ENCODE measurements at regions not wholly inside any gene's neighbourhood (a gene's known extent, or its start where the extent isn't known, plus 50 kb on each side); places are given as distances from the start of the nearest gene placed in this dataset.
"Not testable (repeated sequence)": the region's sequence is repeated elsewhere in the genome, so short reads cannot be mapped to it uniquely, and the experiment has no call there.

- DNase-seq (ENCODE audit: low read depth): no peak
Measured at GRCh38 chr2:16066261-16067036, 126.1 kb downstream of the MYCN start.

- not testable (repeated sequence) for DNase-seq (ENCODE audit: low read depth)
Measured at GRCh38 chr2:16065272-16066069, 125.1 kb downstream of the MYCN start.

- DNase-seq (ENCODE audit: low read depth): no peak
Measured at GRCh38 chr2:16064745-16065144, 124.4 kb downstream of the MYCN start.

GRCh38 chr2:16063955-16064633 lies 123.7 kb downstream of the MYCN start:
- no peak for DNase-seq (ENCODE audit: low read depth)

GRCh38 chr2:16063251-16063850 lies 123.0 kb downstream of the MYCN start:
- DNase-seq (ENCODE audit: low read depth): no peak

GRCh38 chr2:16062471-16063250 lies 122.3 kb downstream of the MYCN start:
- DNase-seq (ENCODE audit: low read depth): no peak

- no peak for DNase-seq (ENCODE audit: low read depth)
Measured at GRCh38 chr2:16061441-16062217, 121.3 kb downstream of the MYCN start.

GRCh38 chr2:16060936-16061338 lies 120.6 kb downstream of the MYCN start:
- no peak for DNase-seq (ENCODE audit: low read depth)

- no peak for DNase-seq (ENCODE audit: low read depth)
Measured at GRCh38 chr2:16060125-16060935, 120.0 kb downstream of the MYCN start.

- no peak for DNase-seq (ENCODE audit: low read depth)
Measured at GRCh38 chr2:16059393-16060016, 119.2 kb downstream of the MYCN start.

GRCh38 chr2:16058747-16059358 lies 118.5 kb downstream of the MYCN start:
- DNase-seq (ENCODE audit: low read depth): no peak

GRCh38 chr2:16058256-16058655 lies 117.9 kb downstream of the MYCN start:
- no peak for DNase-seq (ENCODE audit: low read depth)

GRCh38 chr2:16057661-16058060 lies 117.3 kb downstream of the MYCN start:
- DNase-seq (ENCODE audit: low read depth): no peak

- no peak for DNase-seq (ENCODE audit: low read depth)
Measured at GRCh38 chr2:16055848-16056580, 115.7 kb downstream of the MYCN start.

GRCh38 chr2:16053437-16054257 lies 113.3 kb downstream of the MYCN start:
- no peak for DNase-seq (ENCODE audit: low read depth)

GRCh38 chr2:16052571-16053052 lies 112.3 kb downstream of the MYCN start:
- not testable (repeated sequence) for DNase-seq (ENCODE audit: low read depth)

Measured in activated T-helper 1 cell treated with Interleukin-2 at 50 U/mL for 16 hours (primary cell).